Vagina (tissue), 2 donors: ENCODE measurements at regions not wholly inside any gene's neighbourhood (a gene's known extent, or its start where the extent isn't known, plus 50 kb on each side); places are given as distances from the start of the nearest gene placed in this dataset.

ENCODE experiments used
- CTCF ChIP-seq, 3 experiments: fragments of 450-650 bp in 2 of 3; fragments of 200-600 bp in 1 of 3; sonication (generic) in 1 of 3; IDR thresholded peaks; one replicate each; pipeline ENCODE4 v1.5.1; 2017 to 2019; ENCODE audit warnings: antibody characterized with exemption in 3 of 3, mild to moderate bottlenecking in 2 of 3, moderate library complexity in 2 of 3
- POLR2A ChIP-seq, 2 donors: fragments of 450-650 bp; IDR thresholded peaks; one replicate each; pipeline ENCODE4 v1.6.1; 2017; ENCODE audit warnings: antibody characterized with exemption in 2 of 2, mild to moderate bottlenecking in 2 of 2, moderate library complexity in 2 of 2

- TF ChIP-seq CTCF (IDR thresholded peaks at IDR 0.05) (no peak), POLR2A (IDR thresholded peaks at IDR 0.05) (no peak)
These were observed 140.7 kb upstream of the NEDD9 start for GRCh38 chr6:11373208-11373607.
